Neuronal stem cell (in vitro differentiated cells): ENCODE measurements at regions not wholly inside any gene's neighbourhood (a gene's known extent, or its start where the extent isn't known, plus 50 kb on each side); places are given as distances from the start of the nearest gene placed in this dataset.
A peak's percentile ranks its signal among the peaks of the same experiment; 100 is the strongest.

ENCODE experiments used
- DNase-seq: peaks from one replicate; pipeline ENCODE4 v3.0.0-alpha.2; 2013; ENCODE audit warnings: low spot score
- H2AFZ ChIP-seq: one replicate; pipeline ENCODE4 v1.6.1; 2013; ENCODE audit warnings: mild to moderate bottlenecking, low read length, inconsistent platforms
- H2AK5ac ChIP-seq: 2 replicates; pipeline ENCODE4 v1.6.1; 2013; ENCODE audit warnings: low read depth, mild to moderate bottlenecking, inconsistent platforms, low read length, moderate library complexity, mixed read lengths
- H2BK120ac ChIP-seq: 2 replicates; pipeline ENCODE4 v1.6.1; 2013; ENCODE audit warnings: low read depth, mild to moderate bottlenecking, inconsistent platforms, low read length, moderate library complexity, mixed read lengths
- H2BK12ac ChIP-seq: one replicate; pipeline ENCODE4 v1.6.1; 2013; ENCODE audit warnings: low read length, inconsistent platforms
- H2BK15ac ChIP-seq: 2 replicates; pipeline ENCODE4 v1.6.1; 2013; ENCODE audit warnings: mild to moderate bottlenecking, low read length, inconsistent platforms, mixed read lengths
- H2BK5ac ChIP-seq: one replicate; pipeline ENCODE4 v1.6.1; 2013; ENCODE audit warnings: inconsistent platforms, mild to moderate bottlenecking, low read length, moderate library complexity
- H3K14ac ChIP-seq: one replicate; pipeline ENCODE4 v1.6.1; 2013; ENCODE audit warnings: low read length, inconsistent platforms
- H3K18ac ChIP-seq: 2 replicates; pipeline ENCODE4 v1.6.1; 2013; ENCODE audit warnings: low read length, inconsistent platforms
- H3K23ac ChIP-seq: 2 replicates; pipeline ENCODE4 v1.6.1; 2013; ENCODE audit warnings: low read depth, mild to moderate bottlenecking, mixed read lengths, low read length, inconsistent platforms; ENCODE audit not compliant: poor library complexity
- H3K27ac ChIP-seq: replicated peaks from 3 replicates; pipeline ENCODE4 v1.5.1; 2013; ENCODE audit warnings: low read length, inconsistent platforms
- H3K27me3 ChIP-seq, 3 experiments: 2 replicates each; pipeline ENCODE4 v1.6.1; 2013; ENCODE audit warnings: low read length in 3 of 3, mild to moderate bottlenecking in 2 of 3, inconsistent platforms in 1 of 3, low read depth in 1 of 3, mixed read lengths in 1 of 3, moderate library complexity in 1 of 3; ENCODE audit not compliant: control insufficient read depth in 3 of 3, insufficient read depth in 3 of 3
- H3K36me3 ChIP-seq, 2 donors: replicated peaks in 1 of 2; 2 replicates each; pipeline ENCODE4 v1.6.1; 2013; ENCODE audit warnings: low read length in 2 of 2; ENCODE audit not compliant: control insufficient read depth in 2 of 2, insufficient read depth in 2 of 2
- H3K4ac ChIP-seq: 2 replicates; pipeline ENCODE4 v1.6.1; 2013; ENCODE audit warnings: inconsistent platforms, mild to moderate bottlenecking, low read length, moderate library complexity
- H3K4me1 ChIP-seq, 2 donors: 1 replicate in 1 of 2; 2 replicates in 1 of 2; pipeline ENCODE4 v1.6.1; 2013; ENCODE audit warnings: low read length in 2 of 2, low read depth in 1 of 2; ENCODE audit not compliant: control insufficient read depth in 2 of 2, insufficient read depth in 1 of 2
- H3K4me2 ChIP-seq: one replicate; pipeline ENCODE4 v1.6.1; 2013; ENCODE audit warnings: mild to moderate bottlenecking, low read length, inconsistent platforms; ENCODE audit not compliant: insufficient read depth, poor library complexity, severe bottlenecking
- H3K4me3 ChIP-seq, 2 donors: 2 replicates each; pipeline ENCODE4 v1.5.1; 2013; ENCODE audit warnings: low read length in 2 of 2, mild to moderate bottlenecking in 2 of 2, inconsistent platforms in 1 of 2, moderate library complexity in 1 of 2
- H3K79me1 ChIP-seq: one replicate; pipeline ENCODE4 v1.6.1; 2013; ENCODE audit warnings: low read depth, mild to moderate bottlenecking, inconsistent platforms, low read length, moderate library complexity
- H3K9ac ChIP-seq: one replicate; pipeline ENCODE4 v1.6.1; 2013; ENCODE audit warnings: mild to moderate bottlenecking, low read depth, low read length, inconsistent platforms; ENCODE audit not compliant: poor library complexity
- H3K9me3 ChIP-seq, 2 donors: replicated peaks in 1 of 2; 2 replicates each; pipeline versions ENCODE3 to v1.6.1; 2013; ENCODE audit warnings: low read length in 2 of 2, mild to moderate bottlenecking in 2 of 2, inconsistent platforms in 1 of 2, low read depth in 1 of 2, mixed read lengths in 1 of 2, moderate library complexity in 1 of 2; ENCODE audit not compliant: control insufficient read depth in 2 of 2, insufficient read depth in 1 of 2
- H4K8ac ChIP-seq: one replicate; pipeline ENCODE4 v1.6.1; 2013; ENCODE audit warnings: low read depth, mild to moderate bottlenecking, inconsistent platforms, low read length, moderate library complexity
- H4K91ac ChIP-seq: one replicate; pipeline ENCODE4 v1.6.1; 2013; ENCODE audit warnings: low read length, low read depth, mild to moderate bottlenecking, inconsistent platforms; ENCODE audit not compliant: poor library complexity
- WGBS, 2 donors: extraction: QIAGEN DNeasy Blood & Tissue Kit; methylation state at CpG; one replicate each; pipeline ENCODE4 v1.1.7; 2013; ENCODE audit warnings: missing lambda C conversion rate in 2 of 2, mixed read lengths in 1 of 2; ENCODE audit not compliant: insufficient read length in 2 of 2, insufficient replicate concordance in 1 of 2; ENCODE audit errors: extremely low coverage in 2 of 2; 5-methylcytosine and 5-hydroxymethylcytosine counted together

GRCh38 chr18:56191334-56191733 lies 447.1 kb downstream of the TXNL1 start:
- no CpG with 5 or more reads among the region's 5 CpGs for WGBS, 2 donors
- no peak overlapping the region for H2BK12ac ChIP-seq

GRCh38 chr18:56189615-56190014 lies 448.8 kb downstream of the TXNL1 start:
- H3K4me3 ChIP-seq, result no peak overlapping the region
- H4K91ac ChIP-seq, result no peak overlapping the region
- H2AK5ac ChIP-seq, result no peak overlapping the region
- no peak overlapping the region for H2BK12ac ChIP-seq
- peak overlapping the region; percentile 76 for H3K23ac ChIP-seq
- no CpG with 5 or more reads among the region's 20 CpGs for WGBS, 2 donors
- H4K8ac ChIP-seq, result no peak overlapping the region
- H2AFZ ChIP-seq, result no peak overlapping the region
- no peak overlapping the region for H3K18ac ChIP-seq
- H3K27ac ChIP-seq, result no peak overlapping the region
- no peak overlapping the region for H3K14ac ChIP-seq
- no peak overlapping the region for H2BK120ac ChIP-seq
- no peak for DNase-seq
- no peaks in the 10 kb centered on the region for H3K36me3 ChIP-seq
- no peaks in the 10 kb centered on the region for H3K79me1 ChIP-seq
- H3K4me2 ChIP-seq, result no peak overlapping the region
- no peaks in the 10 kb centered on the region for H3K27me3 ChIP-seq
- no peaks in the 10 kb centered on the region for H3K9me3 ChIP-seq
- no peak overlapping the region for H2BK15ac ChIP-seq
- H3K4me1 ChIP-seq, result peaks cover 0 to 19% of the 10 kb centered on the region in 2 donors
- H2BK5ac ChIP-seq, result no peak overlapping the region
- no peak overlapping the region for H3K9ac ChIP-seq
- H3K4ac ChIP-seq, result no peak overlapping the region

More at GRCh38 chr18:56191334-56191733, 447.1 kb downstream of the TXNL1 start:
- Histone ChIP-seq H2AK5ac (no peak overlapping the region), H3K18ac (no peak overlapping the region), H2BK15ac (no peak overlapping the region), H3K27ac (no peak overlapping the region), H4K91ac (no peak overlapping the region), H2AFZ (no peak overlapping the region), H3K23ac (no peak overlapping the region), H3K36me3 (no peaks in the 10 kb centered on the region), H4K8ac (no peak overlapping the region), H3K9me3 (peaks cover 0 to 2% of the 10 kb centered on the region in 2 donors), H2BK120ac (no peak overlapping the region), H3K4me2 (no peak overlapping the region), H3K9ac (no peak overlapping the region), H3K14ac (no peak overlapping the region), H3K27me3 (no peaks in the 10 kb centered on the region), H3K79me1 (no peaks in the 10 kb centered on the region), H2BK5ac (no peak overlapping the region), H3K4me1 (peaks cover 0 to 19% of the 10 kb centered on the region in 2 donors), H3K4ac (no peak overlapping the region), H3K4me3 (no peak overlapping the region)
- DNase-seq, result no peak

- Histone ChIP-seq H3K27ac (no peak overlapping the region), H3K4me2 (no peak overlapping the region), H3K18ac (no peak overlapping the region), H2BK15ac (no peak overlapping the region), H3K9ac (no peak overlapping the region), H3K4ac (no peak overlapping the region), H2BK12ac (no peak overlapping the region), H2BK120ac (no peak overlapping the region), H3K27me3 (no peaks in the 10 kb centered on the region), H3K9me3 (no peaks in the 10 kb centered on the region), H4K91ac (no peak overlapping the region), H4K8ac (no peak overlapping the region), H3K14ac (no peak overlapping the region), H3K79me1 (no peaks in the 10 kb centered on the region), H2AK5ac (no peak overlapping the region), H3K23ac (no peak overlapping the region), H3K4me1 (peaks cover 0 to 19% of the 10 kb centered on the region in 2 donors), H3K36me3 (no peaks in the 10 kb centered on the region), H2AFZ (no peak overlapping the region), H2BK5ac (no peak overlapping the region), H3K4me3 (no peak overlapping the region)
- no peak for DNase-seq
- no CpG with 5 or more reads among the region's 9 CpGs for WGBS, 2 donors
Measured at GRCh38 chr18:56188529-56189275, 449.7 kb downstream of the TXNL1 start.

DNA sequence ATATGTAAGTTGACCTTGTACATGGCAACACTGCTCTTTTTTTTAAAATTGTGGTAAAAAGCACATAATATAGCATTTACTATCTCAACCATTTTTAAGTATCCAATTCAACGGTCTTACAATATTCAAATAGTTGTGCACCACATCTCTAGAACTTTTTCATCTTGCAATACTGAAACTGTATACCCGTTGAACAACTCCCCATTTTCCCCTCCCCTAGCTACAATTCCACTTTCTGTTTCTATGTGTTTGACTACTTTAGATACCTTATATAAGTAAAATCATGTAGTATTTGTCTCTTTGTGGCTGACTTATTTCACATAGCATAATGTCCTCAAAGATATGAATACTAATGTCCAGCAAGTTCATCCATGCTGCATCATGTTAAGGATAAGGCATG lies 452.1 kb downstream of the TXNL1 start:
- Histone ChIP-seq H3K4me3 (no peak overlapping the region), H3K27ac (no peak overlapping the region), H2BK12ac (no peak overlapping the region), H2BK5ac (no peak overlapping the region), H3K4ac (no peak overlapping the region), H3K4me2 (no peak overlapping the region), H3K9ac (no peak overlapping the region), H3K27me3 (no peaks in the 10 kb centered on the region), H2AFZ (no peak overlapping the region), H2BK120ac (no peak overlapping the region), H4K91ac (no peak overlapping the region), H4K8ac (no peak overlapping the region), H3K36me3 (no peaks in the 10 kb centered on the region), H3K18ac (no peak overlapping the region), H3K9me3 (peaks cover 0 to 6% of the 10 kb centered on the region in 2 donors), H3K14ac (no peak overlapping the region), H3K23ac (no peak overlapping the region), H3K79me1 (no peaks in the 10 kb centered on the region), H2AK5ac (no peak overlapping the region), H3K4me1 (peaks cover 0 to 19% of the 10 kb centered on the region in 2 donors), H2BK15ac (no peak overlapping the region)
- no peak for DNase-seq
- WGBS, 2 donors, result no CpG with 5 or more reads among the region's 2 CpGs
